Spleen (tissue), 11 donors: ENCODE measurements at regions not wholly inside any gene's neighbourhood (a gene's known extent, or its start where the extent isn't known, plus 50 kb on each side); places are given as distances from the start of the nearest gene placed in this dataset.

Source experiments
- DNase-seq: peaks from one replicate; pipeline ENCODE4 v3.0.0-alpha.2; 2020
- H3K27ac ChIP-seq, 8 donors: fragments of 200-600 bp; sonication (generic) in 7 of 8; 1 replicate in 4 of 8; 2 replicates in 4 of 8; pipeline versions ENCODE4 v1.5.0 to v1.8.0; 2016 to 2021; ENCODE audit warnings: inconsistent platforms in 4 of 8, mild to moderate bottlenecking in 4 of 8, moderate library complexity in 1 of 8
- H3K27me3 ChIP-seq, 7 donors: fragments of 200-600 bp; sonication (generic) in 6 of 7; replicated peaks in 1 of 7; 1 replicate in 4 of 7; 2 replicates in 3 of 7; pipeline versions ENCODE4 v1.5.0 to v1.8.0; 2016 to 2021; ENCODE audit warnings: inconsistent platforms in 3 of 7, mild to moderate bottlenecking in 1 of 7
- H3K36me3 ChIP-seq, 6 donors: fragments of 200-600 bp; sonication (generic) in 5 of 6; 1 replicate in 4 of 6; 2 replicates in 2 of 6; pipeline versions ENCODE4 v1.5.0 to v1.8.0; 2016 to 2021; ENCODE audit warnings: inconsistent platforms in 2 of 6
- H3K4me1 ChIP-seq, 6 donors: fragments of 200-600 bp; sonication (generic) in 5 of 6; 1 replicate in 3 of 6; 2 replicates in 3 of 6; pipeline versions ENCODE4 v1.5.0 to v1.8.0; 2016 to 2021; ENCODE audit warnings: inconsistent platforms in 3 of 6
- H3K4me3 ChIP-seq, 8 donors: fragments of 200-600 bp; sonication (generic) in 7 of 8; 1 replicate in 4 of 8; 2 replicates in 4 of 8; pipeline versions ENCODE4 v1.5.0 to v1.8.0; 2016 to 2021; ENCODE audit warnings: inconsistent platforms in 4 of 8, mild to moderate bottlenecking in 4 of 8, moderate library complexity in 2 of 8
- H3K9me3 ChIP-seq, 8 donors: fragments of 200-600 bp; sonication (generic) in 7 of 8; 1 replicate in 4 of 8; 2 replicates in 4 of 8; pipeline versions ENCODE4 v1.5.0 to v1.8.0; 2016 to 2021; ENCODE audit warnings: inconsistent platforms in 4 of 8
- CTCF ChIP-seq, 11 experiments: fragments of 200-600 bp in 7 of 11; fragments of 450-650 bp in 4 of 11; sonication (generic) in 4 of 11; IDR thresholded peaks in 8 of 11; conservative IDR thresholded peaks in 3 of 11; 1 replicate in 7 of 11; 2 replicates in 4 of 11; pipeline versions ENCODE4 v1.4.0 to v1.8.0; 2016 to 2021; ENCODE audit warnings: antibody characterized with exemption in 11 of 11, inconsistent platforms in 4 of 11, mild to moderate bottlenecking in 1 of 11
- POLR2A ChIP-seq, 3 donors: fragments of 450-650 bp; IDR thresholded peaks; one replicate each; pipeline ENCODE4 v1.5.1; 2017; ENCODE audit warnings: antibody characterized with exemption in 3 of 3, mild to moderate bottlenecking in 1 of 3
- POLR2AphosphoS5 ChIP-seq, 3 donors: sonication (generic); formaldehyde crosslinking; IDR thresholded peaks; one replicate each; pipeline ENCODE4 v1.5.1; 2017; ENCODE audit warnings: antibody characterized with exemption in 3 of 3
- WGBS, 5 donors: extraction: QIAGEN DNeasy Blood & Tissue Kit in 3 of 5; methylation state at CpG; one replicate each; pipeline versions ENCODE4 v1.1.5 to v1.1.7; 2013 to 2018; 5-methylcytosine and 5-hydroxymethylcytosine counted together
- intact Hi-C: fragments of 100-400 bp; cut with DNase I; formaldehyde crosslinking; loops from one replicate; pipeline ENCODE4 v1.15.0; 2023; ENCODE audit warnings: low total_unique reads
- donor health status: healthy with polysubstance abuse.
- donor health status: DM: no; HTN: no; CAD: no; lungs with moderate emphysema.
- donor health status: DM: no; HTN: no; CAD: no.
- donor health status: Bipolar disorder and iron deficiency.
- donor health status: healthy.
- donor health status: DM: no; HTN: no; CAD: no.
- donor health status: DM: yes; HTN: yes; CAD: no.

GRCh38 chrY:12552471-12553283, 148.4 kb upstream of the USP9Y start:
- no peak overlapping the region for H3K27ac ChIP-seq
- 48 to 52% (median 49%) methylated on average over 4 of the region's 4 CpGs; no CpG with 5 or more reads in 2 of the 5 donors for WGBS, 5 donors
- no peaks in the 10 kb centered on the region for H3K4me1 ChIP-seq

GRCh38 chrY:12553909-12554308, 147.1 kb upstream of the USP9Y start:
- H3K36me3 ChIP-seq = no peaks in the 10 kb centered on the region
- intact Hi-C loops = no loop called here
- TF ChIP-seq CTCF (IDR thresholded peaks at IDR 0.05 in 8 of 11, conservative IDR thresholded peaks at IDR 0.05 in 3 of 11) (no peak), POLR2A (IDR thresholded peaks at IDR 0.05) (no peak), POLR2AphosphoS5 (IDR thresholded peaks at IDR 0.05) (no peak)
- no peaks in the 10 kb centered on the region for H3K4me1 ChIP-seq
- DNase-seq = no peak
- no peak overlapping the region for H3K4me3 ChIP-seq
- no peaks in the 10 kb centered on the region for H3K27me3 ChIP-seq
- H3K9me3 ChIP-seq = no peaks in the 10 kb centered on the region
- no peak overlapping the region for H3K27ac ChIP-seq
- 60 to 67% (median 64%) methylated on average over 1 of the region's 1 CpG; no CpG with 5 or more reads in 2 of the 5 donors for WGBS, 5 donors

More at GRCh38 chrY:12552471-12553283, 148.4 kb upstream of the USP9Y start:
- no peak for DNase-seq
- no peaks in the 10 kb centered on the region for H3K27me3 ChIP-seq
- no peaks in the 10 kb centered on the region for H3K36me3 ChIP-seq
- no peaks in the 10 kb centered on the region for H3K9me3 ChIP-seq
- no peak overlapping the region for H3K4me3 ChIP-seq
- TF ChIP-seq POLR2AphosphoS5 (IDR thresholded peaks at IDR 0.05) = no peak
- no peak for TF ChIP-seq POLR2A (IDR thresholded peaks at IDR 0.05)
- TF ChIP-seq CTCF (IDR thresholded peaks at IDR 0.05 in 8 of 11, conservative IDR thresholded peaks at IDR 0.05 in 3 of 11) = no peak
- intact Hi-C loops = no loop called here

- Histone ChIP-seq H3K27me3 (no peaks in the 10 kb centered on the region), H3K36me3 (no peaks in the 10 kb centered on the region), H3K9me3 (no peaks in the 10 kb centered on the region), H3K27ac (no peak overlapping the region), H3K4me1 (no peaks in the 10 kb centered on the region), H3K4me3 (no peak overlapping the region)
- 93 to 100% (median 96%) methylated on average over 1 of the region's 1 CpG; no CpG with 5 or more reads in 2 of the 5 donors for WGBS, 5 donors
- TF ChIP-seq CTCF (IDR thresholded peaks at IDR 0.05 in 8 of 11, conservative IDR thresholded peaks at IDR 0.05 in 3 of 11) (no peak), POLR2A (IDR thresholded peaks at IDR 0.05) (no peak), POLR2AphosphoS5 (IDR thresholded peaks at IDR 0.05) (no peak)
- intact Hi-C loops = no loop called here
- DNase-seq = no peak
Measured at GRCh38 chrY:12555005-12555404, 146.0 kb upstream of the USP9Y start.

GRCh38 chrY:12559007-12559406, 142.0 kb upstream of the USP9Y start:
- 77 to 89% (median 85%) methylated on average over 4 of the region's 4 CpGs; no CpG with 5 or more reads in 2 of the 5 donors for WGBS, 5 donors
- Histone ChIP-seq H3K4me1 (no peaks in the 10 kb centered on the region), H3K36me3 (no peaks in the 10 kb centered on the region), H3K9me3 (peaks cover 0 to 18% (median 0%) of the 10 kb centered on the region in 8 donors), H3K27me3 (no peaks in the 10 kb centered on the region), H3K4me3 (no peak overlapping the region), H3K27ac (no peak overlapping the region)
- no peak for TF ChIP-seq POLR2AphosphoS5 (IDR thresholded peaks at IDR 0.05)
- TF ChIP-seq CTCF (IDR thresholded peaks at IDR 0.05 in 8 of 11, conservative IDR thresholded peaks at IDR 0.05 in 3 of 11) = no peak
- no peak for TF ChIP-seq POLR2A (IDR thresholded peaks at IDR 0.05)
- no peak for DNase-seq
- intact Hi-C loops = no loop called here
